NCI-H82 (cell line): ENCODE measurements at regions not wholly inside any gene's neighbourhood (a gene's known extent, or its start where the extent isn't known, plus 50 kb on each side); places are given as distances from the start of the nearest gene placed in this dataset.

Experiments used
- DNase-seq: peaks from one replicate; lab custom pipeline; 2025; lab: John Stamatoyannopoulos, UW

DNA sequence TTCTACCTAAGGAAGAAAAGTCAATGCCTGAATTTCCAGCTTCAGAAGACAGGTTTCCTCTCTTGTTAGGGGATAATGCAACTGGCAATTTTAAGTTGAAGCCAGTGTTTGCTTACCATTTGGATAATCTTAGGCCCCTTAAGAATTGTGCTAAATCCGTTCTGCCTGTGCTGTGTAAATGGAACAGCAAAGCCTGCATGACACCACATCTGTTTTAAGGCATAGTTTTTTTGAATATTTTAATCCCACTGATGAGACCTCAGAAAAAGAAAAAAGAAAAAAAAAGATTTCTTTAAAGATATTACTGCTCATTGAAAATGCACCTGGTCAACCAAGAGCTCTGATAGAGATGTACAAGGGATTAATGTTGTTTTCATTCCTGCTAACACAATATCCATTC, 419.2 kb downstream of the SLITRK6 start:
- peak; percentile 57 for DNase-seq

DNA sequence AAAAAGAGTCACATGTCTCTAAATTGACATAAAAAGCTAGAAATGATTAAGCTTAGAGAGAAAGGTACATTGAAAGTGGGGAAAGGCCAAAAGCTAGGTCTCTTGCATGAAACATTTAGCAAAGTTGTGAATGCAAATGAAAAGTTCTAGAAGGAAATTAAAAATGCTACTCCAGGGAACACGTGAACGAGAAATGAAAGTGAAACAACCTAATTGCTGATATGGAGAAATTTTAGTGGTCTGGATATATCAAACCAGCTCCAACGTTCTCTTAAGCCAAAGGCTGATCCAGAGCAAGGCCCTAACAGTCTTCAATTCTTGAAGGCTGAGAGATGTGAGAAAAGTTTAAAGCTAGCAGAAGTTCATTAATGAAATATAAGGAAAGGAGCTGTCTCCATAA, 419.8 kb downstream of the SLITRK6 start:
- DNase-seq = no peak

DNA sequence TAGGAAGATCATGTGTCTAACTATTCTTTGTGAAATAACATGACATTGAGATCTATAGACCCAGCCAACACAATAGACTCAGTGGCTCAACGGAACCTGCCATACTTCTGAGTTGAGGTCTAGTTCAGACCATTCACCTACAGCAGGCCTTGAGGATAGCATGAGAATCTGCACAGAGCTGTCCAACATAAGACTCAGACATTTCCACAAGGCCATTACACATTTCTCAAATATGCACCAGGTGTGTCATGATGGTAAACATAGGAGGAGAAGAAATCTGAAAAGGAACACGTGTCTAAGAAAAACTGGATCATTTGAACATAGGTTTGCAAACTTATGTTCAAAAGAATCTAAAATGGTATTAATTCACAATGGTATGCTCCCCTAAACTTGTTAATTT, 421.4 kb downstream of the SLITRK6 start:
- no peak for DNase-seq

DNA sequence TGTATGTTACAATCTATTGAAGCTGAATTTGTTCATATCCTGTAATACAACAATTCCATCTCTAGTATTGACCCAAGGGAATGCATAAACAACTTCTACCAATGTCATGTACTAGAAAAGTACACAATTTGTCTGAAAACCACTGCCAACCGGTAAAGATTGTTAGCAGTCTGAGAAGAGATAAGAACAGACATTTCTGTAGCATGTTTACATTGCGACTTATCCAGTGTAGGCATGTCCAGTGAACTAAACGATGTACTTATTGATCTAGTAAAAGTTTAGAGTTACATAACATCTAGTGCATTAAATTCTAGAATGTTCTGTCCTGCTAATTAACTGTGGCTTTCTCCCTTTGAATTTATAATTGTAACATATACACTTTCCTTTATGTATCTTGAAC, 425.9 kb downstream of the SLITRK6 start:
- no peak for DNase-seq

DNA sequence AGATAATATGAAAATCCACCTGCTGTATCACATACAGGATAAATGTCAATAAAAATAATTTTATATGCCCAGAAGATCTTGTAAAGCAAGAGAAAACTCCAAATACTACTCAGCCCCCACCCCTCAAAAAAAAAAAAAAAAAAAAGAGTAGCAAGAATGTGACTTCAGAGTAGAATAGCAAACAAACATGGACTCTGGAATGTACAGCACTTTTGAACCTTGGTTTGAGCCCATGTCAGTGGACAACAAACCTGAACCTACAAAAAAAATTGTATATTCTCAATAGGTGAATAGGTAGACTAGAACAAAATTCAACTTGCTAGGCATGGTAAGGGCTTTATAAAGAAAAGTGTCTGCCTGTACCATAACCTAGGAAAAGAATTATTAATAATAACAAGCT, 428.0 kb downstream of the SLITRK6 start:
- no peak for DNase-seq

DNA sequence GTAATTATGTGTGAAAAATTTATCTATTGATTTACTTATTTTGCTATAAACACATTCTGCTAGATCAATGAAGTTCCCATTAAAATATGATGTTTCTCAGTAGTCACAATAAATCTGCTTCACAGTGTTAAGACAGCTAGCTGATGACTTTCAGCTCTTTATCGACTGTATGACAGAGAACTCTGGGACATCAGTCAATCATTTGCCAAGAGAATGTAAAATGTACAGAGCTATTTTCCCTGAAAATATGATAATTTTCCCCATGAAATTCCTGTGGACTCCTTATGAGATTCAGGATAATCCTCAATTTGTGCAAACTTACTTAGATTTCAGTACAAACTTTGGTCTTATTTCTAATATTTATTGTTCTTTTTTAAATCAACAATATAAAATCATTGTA, 430.5 kb downstream of the SLITRK6 start:
- no peak for DNase-seq

DNA sequence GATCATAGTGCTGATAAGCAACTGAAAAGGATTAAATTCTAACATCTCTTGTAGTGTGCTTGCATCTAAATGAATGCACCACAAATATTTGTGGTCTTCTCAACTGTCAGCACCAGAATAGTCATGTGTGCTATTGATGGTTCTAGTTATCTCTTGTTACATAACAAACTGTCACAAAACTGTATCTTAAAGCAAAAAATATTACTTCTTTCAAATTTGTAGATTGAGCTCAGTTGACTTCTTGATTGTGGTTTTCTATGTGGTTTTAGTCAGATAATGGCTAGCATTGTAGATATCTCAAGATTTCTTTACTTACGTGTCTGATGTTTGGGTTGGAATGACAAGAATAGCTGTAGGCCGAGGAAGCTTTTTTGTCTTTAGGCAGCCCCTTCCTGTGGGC, 431.3 kb downstream of the SLITRK6 start:
- DNase-seq = no peak

DNA sequence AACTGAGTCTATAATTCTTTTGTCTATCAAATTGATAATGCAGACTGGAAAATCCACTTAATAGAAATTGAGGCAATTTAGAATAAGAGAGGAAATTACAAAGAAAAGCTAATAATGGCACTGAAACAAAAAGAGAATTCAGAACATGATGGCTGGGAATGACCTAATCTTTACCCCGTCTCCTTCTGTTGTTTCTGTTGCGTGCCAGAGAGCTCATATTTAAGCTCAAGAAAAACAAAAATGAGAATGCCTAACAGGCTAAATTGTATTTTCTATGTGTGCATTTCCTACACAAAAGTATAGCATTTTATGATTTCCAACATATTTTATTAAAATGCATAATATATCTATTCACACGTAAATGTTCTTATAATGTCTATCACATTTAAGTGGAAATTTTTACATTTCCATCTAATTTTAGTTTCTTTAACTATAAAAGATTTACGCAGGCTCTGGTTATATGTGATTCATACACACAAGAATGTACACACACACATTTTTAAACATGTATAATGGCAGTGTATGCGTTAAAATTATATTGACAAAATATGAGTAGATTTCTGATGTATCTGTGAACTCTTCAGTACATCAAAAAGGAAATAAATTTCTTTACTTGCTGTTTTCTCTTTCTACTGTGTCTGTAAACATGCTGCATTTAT, 432.3 kb downstream of the SLITRK6 start:
- no peak for DNase-seq

DNA sequence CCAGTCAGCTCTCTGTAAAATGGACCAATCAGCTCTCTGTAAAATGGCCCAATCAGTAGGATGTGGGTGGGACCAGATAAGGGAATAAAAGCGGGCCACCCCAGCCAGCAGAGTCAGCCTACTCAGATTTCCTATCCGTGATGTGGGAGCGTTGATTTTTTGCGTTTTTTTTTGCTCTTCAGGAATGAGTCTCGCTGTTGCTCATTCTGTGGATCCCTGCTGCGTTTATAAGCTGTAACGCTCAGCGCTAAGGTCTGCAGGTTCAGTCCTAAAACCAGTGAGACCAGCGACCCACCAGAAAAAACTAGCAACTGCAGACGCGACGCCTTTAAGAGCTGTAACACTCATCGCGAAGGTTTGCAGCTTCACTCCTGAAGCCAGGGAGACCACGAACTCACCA, 435.7 kb downstream of the SLITRK6 start:
- no peak for DNase-seq

DNA sequence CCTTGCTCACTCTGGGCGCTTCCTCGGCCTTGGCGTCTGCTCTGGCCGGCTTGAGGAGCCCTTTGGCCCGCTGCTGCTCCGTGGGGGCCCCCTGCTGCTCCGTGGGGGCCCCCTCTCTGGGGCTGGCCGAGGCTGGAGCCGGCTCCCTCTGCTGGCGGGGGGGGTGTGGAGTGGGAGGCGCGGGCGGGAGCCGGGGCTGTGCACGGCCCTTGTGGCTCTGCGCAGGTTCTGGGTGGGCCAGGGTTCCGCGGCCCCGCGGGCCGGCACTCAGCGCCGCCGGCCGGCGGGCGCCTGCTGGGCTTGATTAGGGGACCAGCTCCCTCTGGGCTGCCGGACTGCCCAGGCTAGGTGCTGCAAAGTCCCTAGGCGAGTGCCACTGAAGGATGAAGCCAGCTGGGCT, 436.2 kb downstream of the SLITRK6 start:
- DNase-seq = no peak

DNA sequence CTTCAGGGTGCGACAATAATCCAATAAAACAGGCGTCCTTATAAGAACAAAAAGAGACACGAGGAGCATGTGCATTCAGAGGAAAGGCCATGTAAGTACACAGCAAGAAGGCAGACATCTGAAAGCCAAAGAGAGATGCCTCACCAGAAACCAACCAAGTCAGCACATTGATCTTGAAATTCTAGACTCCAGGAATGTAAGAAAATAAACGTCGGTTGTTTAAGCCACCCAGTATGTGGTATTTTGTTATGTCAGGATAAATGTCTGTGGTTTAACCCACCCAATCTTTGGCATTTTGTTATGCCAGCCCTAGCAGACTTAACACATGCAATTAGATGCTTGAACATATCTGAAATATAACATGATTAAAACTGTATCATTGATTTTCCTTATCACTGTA, 452.0 kb downstream of the SLITRK6 start:
- DNase-seq = peak; percentile 16

DNA sequence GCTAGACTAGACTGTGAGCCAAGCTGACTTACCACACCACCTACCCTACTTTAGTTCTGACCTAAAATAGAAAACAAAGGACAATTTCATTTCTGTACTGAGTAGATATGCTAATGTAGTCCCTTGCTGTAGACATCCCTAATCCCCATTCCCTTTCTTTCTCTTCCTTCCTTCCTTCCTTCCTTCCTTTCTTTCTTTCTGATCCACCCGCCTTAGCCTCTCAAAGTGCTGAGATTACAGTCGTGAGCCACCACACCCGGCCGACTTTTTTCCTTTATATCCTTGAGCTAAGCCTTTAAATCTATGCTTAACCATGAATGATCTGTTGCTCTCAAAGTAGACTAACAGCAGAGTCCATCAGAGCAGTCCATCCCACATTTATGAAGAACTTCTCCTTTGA, 465.0 kb downstream of the SLITRK6 start:
- peak; percentile 47 for DNase-seq

DNA sequence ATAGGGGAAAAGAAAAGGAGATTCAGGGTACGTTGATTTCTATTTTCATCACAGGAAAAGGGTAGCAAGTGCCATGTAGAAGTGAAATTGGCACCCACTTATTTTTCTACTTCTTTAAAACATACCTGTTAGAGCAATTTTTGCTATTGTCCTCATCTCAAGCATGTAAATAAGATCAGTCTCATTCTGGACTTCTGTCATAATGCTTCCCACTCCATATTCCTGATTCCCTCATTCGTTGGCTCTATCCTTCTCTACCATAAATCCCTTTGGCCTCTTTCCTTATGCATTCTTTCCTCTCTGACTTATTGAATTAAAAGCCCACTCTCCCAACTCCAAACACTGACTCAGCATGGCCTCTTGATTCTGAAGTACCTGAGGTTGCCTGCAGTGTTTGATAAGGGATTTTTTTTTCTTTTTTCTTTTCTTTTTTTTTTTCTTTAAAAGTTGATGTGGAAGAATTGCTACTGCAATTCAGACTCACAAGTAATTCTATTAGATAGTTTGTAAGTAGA, 465.7 kb downstream of the SLITRK6 start:
- DNase-seq = peak; percentile 11

DNA sequence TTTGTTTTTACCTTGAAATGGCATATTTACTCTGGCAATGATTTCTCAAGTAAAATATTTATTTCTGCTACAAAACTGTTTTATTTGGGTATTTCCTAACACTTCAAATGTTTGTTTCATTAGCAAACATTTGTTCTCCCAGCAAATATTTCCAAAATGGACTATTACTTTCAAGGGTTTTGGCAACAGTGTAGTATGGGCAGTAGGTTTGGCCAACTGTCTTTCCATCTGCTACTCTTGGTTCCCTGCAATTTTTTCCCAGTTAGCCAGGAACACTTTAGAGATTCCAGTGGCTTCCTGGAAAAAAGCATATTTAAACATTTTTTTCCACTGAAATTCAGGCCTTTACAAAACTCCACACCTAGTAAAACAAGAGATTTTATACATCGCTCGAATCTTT, 466.6 kb downstream of the SLITRK6 start:
- no peak for DNase-seq

DNA sequence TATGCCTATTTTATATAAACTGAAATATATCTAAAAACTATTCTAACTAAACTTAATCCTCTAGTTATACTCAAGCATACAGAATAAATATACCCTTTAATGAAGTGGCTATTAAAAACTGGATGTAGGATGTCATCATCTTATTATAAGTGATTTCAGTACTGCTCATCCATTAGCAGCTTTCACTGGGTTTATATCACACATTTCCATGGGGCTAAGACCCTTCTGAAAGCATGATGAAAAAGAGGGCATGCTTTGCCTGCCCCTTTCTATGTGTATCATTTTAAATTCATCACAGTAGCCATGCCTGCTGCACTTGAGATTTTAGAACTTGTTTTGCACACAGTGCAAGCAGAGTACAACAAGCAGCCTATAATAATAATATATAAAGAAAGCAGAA, 477.5 kb downstream of the SLITRK6 start:
- peak; percentile 25 for DNase-seq

DNA sequence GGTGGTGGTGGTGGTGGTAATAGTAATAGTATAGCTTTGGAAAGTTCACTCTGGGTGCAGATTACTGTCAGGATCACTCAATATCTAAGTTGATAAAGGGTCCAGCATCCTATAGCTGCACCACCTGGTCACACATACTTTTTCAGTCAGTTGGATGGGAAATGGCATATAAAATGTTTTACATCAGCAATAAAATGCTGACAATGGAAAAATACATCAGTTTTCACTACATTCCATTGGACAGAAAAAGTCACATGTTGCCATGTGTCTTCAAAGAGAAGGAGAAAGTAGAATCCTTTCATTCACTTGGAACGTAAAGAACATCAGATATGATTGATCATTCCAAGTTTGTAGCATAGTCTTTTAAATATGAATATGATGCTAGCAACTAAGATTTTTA, 481.4 kb downstream of the SLITRK6 start:
- DNase-seq = peak; percentile 55

DNA sequence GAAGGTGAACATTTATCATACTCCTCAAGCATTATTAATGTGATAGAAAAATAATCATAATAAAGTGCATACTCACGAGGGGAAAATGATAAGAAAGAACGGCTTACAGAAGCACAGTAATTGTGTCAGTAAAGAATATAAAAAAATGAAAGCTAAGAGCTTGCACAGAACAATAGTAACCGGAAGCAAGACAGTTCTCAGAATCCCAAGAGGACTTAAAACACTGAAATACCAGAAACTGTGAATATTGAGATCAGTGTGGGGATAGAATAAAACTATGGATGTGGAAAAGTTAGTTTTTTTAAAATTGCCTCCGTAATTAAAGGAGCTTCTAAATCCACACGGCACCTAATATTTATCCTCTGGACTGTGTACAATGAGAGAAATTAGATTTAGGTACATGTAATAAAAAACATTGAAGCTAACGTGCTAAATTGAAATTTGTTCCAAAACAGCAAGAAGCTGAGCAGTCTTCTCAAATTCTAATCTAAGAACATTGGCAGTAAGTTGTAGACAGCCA, 482.7 kb downstream of the SLITRK6 start:
- no peak for DNase-seq

DNA sequence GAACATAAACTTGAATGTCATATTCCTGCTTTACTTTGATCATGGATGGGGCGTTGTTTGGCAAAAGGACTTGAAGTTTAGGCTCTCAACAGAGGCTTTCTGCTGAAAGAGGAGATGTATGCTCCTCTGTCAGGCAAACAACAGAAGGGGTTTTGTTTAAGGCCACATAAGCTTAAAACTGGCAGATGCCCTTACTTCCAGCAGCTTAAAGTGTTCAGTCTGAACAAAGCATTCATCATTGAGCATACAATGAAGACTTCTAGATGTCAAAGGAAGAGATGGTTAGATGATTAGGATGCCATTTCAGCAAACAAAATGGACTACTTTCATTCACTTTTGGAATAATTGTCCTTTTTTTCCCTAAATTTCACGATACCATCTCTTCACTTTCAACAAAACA, 484.5 kb downstream of the SLITRK6 start:
- peak; percentile 97 for DNase-seq

DNA sequence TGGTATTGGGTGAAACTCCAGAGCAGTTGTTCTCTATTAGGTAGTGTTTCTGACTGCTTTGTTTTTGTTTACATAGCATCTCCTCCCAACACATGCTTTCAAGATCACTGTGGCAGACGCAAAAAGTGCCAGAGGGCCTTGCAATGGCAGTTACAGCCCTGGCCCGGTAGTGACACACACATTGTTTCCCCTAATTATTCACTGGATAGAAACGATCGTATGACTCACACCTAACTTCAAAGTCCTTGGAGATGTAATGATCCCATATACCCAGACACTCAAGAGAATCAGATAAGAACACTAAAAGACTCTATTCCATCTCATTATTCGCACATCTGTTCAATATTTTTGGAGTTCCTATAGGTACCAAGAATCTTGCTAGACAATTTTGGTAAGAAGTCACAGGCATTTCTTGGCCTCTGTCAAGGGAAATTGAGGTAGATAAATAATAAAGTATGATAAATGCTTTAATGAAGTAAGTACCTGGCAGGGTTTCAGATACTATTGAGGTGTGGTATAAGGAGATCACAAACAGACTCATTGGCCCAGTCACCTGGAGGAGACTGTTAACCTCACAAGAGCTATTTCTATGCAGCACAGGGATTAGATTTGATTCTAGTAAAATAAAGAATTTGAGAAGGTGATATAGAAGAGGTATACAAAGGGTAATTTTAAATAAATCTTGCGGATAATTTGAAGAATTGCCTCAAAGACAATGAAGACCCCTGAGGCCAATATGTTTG, 485.3 kb downstream of the SLITRK6 start:
- peak; percentile 73 for DNase-seq

DNA sequence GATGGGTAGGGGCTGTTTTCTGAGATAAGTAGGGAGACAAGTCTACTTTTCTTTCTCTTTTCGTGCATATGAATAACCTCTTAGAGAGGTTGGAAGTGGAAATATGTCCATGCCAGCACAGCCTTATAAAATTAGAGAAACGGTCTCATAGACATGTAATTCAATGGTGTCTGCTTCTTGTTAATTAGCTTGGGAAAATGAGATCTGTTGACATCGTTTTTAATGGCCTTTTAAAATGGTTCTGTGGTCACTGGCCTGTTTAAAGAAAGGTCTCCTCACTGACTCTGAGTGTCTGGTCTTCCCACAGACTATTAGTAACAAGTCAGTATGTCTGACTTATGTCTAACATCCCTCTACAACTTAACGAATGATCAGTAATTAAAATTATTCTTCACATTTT, 487.1 kb downstream of the SLITRK6 start:
- no peak for DNase-seq

DNA sequence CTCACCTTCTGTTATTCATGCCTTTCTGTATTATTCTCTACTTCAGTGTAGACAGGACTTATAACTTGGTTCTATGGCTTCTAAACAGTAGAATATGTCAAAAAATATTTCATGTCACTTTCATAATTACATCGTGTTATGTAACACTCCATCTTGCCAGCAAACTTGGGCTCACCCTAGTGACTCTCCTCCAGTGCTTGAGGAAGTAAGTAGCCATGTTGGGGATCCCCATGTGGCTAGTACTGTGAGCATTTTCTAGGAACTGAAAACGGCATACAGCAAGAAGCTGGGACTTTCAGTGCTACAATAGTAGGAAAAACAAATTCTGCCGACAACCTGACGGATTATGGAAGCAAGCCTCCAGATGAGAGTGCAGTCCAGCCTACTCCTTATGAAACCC, 495.6 kb downstream of the SLITRK6 start:
- no peak for DNase-seq

DNA sequence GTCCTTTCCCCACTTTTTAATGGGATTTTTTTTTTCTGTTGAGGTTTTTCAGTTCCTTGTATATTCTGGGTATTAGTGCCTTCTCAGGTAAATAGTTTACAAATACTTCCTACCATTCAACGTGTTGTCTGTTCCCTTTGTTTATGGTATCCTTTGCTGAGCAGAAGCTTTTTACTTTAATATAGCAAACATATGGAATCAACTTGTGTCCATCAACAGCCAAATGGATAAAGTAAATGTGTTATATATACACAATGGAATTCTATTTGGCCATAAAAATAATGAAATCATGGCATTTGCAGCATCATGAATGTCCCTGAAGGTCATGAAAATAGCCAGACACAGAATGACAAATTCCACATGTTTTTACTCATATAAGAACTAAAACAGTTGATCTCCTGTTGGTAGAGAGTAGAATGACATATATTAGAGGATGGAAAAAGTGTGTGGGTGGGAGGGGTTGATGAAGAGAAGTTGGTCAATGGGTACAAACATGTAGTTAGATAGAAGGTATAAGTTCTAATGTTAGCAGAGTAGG, 500.8 kb downstream of the SLITRK6 start:
- DNase-seq = no peak

DNA sequence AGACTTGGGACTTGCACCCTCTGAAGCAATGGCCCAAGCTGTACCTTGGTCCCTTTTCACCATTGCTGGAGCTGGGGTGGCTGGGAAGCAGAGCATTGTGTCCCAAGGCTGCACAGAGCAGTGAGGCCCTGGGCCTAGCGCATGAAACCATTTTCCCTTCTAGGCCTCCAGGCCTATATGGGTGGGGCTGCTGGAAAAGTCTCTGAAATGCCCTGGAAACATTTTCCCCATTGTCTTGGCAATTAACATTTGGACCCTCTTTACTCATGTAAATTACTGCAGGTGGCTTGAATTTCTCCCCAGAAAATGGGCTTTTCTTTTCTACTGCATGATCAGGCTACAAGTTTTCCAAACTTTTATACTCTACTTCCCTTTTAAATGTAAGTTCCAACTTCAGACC, 510.5 kb downstream of the SLITRK6 start:
- DNase-seq = no peak
